Right lobe of liver (tissue), 4 donors: ENCODE measurements at regions not wholly inside any gene's neighbourhood (a gene's known extent, or its start where the extent isn't known, plus 50 kb on each side); places are given as distances from the start of the nearest gene placed in this dataset.

ENCODE experiments used
- POLR2A ChIP-seq: fragments of 450-650 bp; IDR thresholded peaks from one replicate; pipeline ENCODE4 v1.6.1; 2017; ENCODE audit warnings: antibody characterized with exemption, mild to moderate bottlenecking
- TF ChIP-seq, protein P1 (sequence below), 4 donors: fragments of 200-600 bp in 3 of 4; fragments of 450-650 bp in 1 of 4; IDR thresholded peaks; one replicate each; pipeline versions ENCODE4 v1.5.1 to v1.8.0; 2016 to 2022; ENCODE audit warnings: antibody characterized with exemption in 4 of 4, mild to moderate bottlenecking in 2 of 4
- donor health status: DM: no; HTN: no; CAD: no.
- donor health status: DM: no; HTN: no; CAD: no.
- donor health status: DM: no; HTN: yes; CAD: no.

- TF ChIP-seq, protein P1, sequence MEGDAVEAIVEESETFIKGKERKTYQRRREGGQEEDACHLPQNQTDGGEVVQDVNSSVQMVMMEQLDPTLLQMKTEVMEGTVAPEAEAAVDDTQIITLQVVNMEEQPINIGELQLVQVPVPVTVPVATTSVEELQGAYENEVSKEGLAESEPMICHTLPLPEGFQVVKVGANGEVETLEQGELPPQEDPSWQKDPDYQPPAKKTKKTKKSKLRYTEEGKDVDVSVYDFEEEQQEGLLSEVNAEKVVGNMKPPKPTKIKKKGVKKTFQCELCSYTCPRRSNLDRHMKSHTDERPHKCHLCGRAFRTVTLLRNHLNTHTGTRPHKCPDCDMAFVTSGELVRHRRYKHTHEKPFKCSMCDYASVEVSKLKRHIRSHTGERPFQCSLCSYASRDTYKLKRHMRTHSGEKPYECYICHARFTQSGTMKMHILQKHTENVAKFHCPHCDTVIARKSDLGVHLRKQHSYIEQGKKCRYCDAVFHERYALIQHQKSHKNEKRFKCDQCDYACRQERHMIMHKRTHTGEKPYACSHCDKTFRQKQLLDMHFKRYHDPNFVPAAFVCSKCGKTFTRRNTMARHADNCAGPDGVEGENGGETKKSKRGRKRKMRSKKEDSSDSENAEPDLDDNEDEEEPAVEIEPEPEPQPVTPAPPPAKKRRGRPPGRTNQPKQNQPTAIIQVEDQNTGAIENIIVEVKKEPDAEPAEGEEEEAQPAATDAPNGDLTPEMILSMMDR (IDR thresholded peaks at IDR 0.05), result no peak
- no peak for TF ChIP-seq POLR2A
These were observed 197.2 kb upstream of the NPY2R start for GRCh38 chr4:155011163-155011780.
